GM18499 (cell line): ENCODE measurements at regions not wholly inside any gene's neighbourhood (a gene's known extent, or its start where the extent isn't known, plus 50 kb on each side); places are given as distances from the start of the nearest gene placed in this dataset.
A peak's percentile ranks its signal among the peaks of the same experiment; 100 is the strongest.

ENCODE experiments used
- ATAC-seq: cut with Tn5 transposase; IDR thresholded peaks from one replicate; pipeline ENCODE4 v1.9.1; 2021; ENCODE audit warnings: moderate number of reproducible peaks; ENCODE audit not compliant: insufficient read depth, unreplicated experiment

- ATAC-seq, result no peak
Observed at GRCh38 chr4:182973511-182973911, 56.3 kb upstream of the DCTD start.

- no peak for ATAC-seq
Observed at GRCh38 chr4:182971702-182972101, 54.5 kb upstream of the DCTD start.

GRCh38 chr4:182969651-182970279, 52.6 kb upstream of the DCTD start:
- peak; percentile 69 for ATAC-seq

- no peak for ATAC-seq
Observed at GRCh38 chr4:182968917-182969650, 51.9 kb upstream of the DCTD start.

GRCh38 chr4:182967403-182967802, 50.2 kb upstream of the DCTD start:
- no peak for ATAC-seq
